CD8-positive, alpha-beta memory T cell (primary cell): ENCODE measurements at regions not wholly inside any gene's neighbourhood (a gene's known extent, or its start where the extent isn't known, plus 50 kb on each side); places are given as distances from the start of the nearest gene placed in this dataset.

Experiments used
- CTCF ChIA-PET: fragments of 350-600 bp; sonication (Branson Sonifier 250); formaldehyde crosslinking; loops from one replicate; lab custom pipeline; 2021; ENCODE audit warnings: antibody characterized with exemption; lab: Charles Lee
- POLR2A ChIA-PET: fragments of 350-600 bp; sonication (Branson Sonifier 250); formaldehyde crosslinking; loops from one replicate; lab custom pipeline; 2021; ENCODE audit warnings: antibody characterized with exemption; lab: Charles Lee
- DNase-seq, 5 donors: peaks; one replicate each; pipeline versions ENCODE4 v3.0.0 to v3.0.0-alpha.2; 2020 to 2022; ENCODE audit warnings: mixed read lengths in 1 of 5
- H3K27ac ChIP-seq: one replicate; pipeline ENCODE4 v1.7.0; 2013; ENCODE audit warnings: low read depth, mild to moderate bottlenecking, low read length, moderate library complexity
- H3K27me3 ChIP-seq: 2 replicates; pipeline ENCODE4 v1.7.0; 2013; ENCODE audit warnings: low read length, mild to moderate bottlenecking; ENCODE audit not compliant: insufficient read depth, poor library complexity, severe bottlenecking
- H3K36me3 ChIP-seq: 2 replicates; pipeline ENCODE4 v1.7.0; 2013; ENCODE audit warnings: mild to moderate bottlenecking, low read length, moderate library complexity; ENCODE audit not compliant: insufficient read depth
- H3K4me1 ChIP-seq: 2 replicates; pipeline ENCODE4 v1.7.0; 2013; ENCODE audit warnings: mild to moderate bottlenecking, low read length, moderate library complexity; ENCODE audit not compliant: insufficient read depth
- H3K4me3 ChIP-seq: 2 replicates; pipeline ENCODE4 v1.7.0; 2013; ENCODE audit warnings: mild to moderate bottlenecking, low read length
- H3K9me3 ChIP-seq: 2 replicates; pipeline ENCODE4 v1.7.0; 2013; ENCODE audit warnings: mild to moderate bottlenecking, low read length
- H3K27ac Mint-ChIP-seq, 8 donors: one replicate each; pipeline ENCODE4 v1.8.0; 2020 to 2021; ENCODE audit warnings: mixed read lengths in 8 of 8, mild to moderate bottlenecking in 6 of 8, inconsistent platforms in 3 of 8, moderate library complexity in 3 of 8
- H3K27me3 Mint-ChIP-seq, 2 donors: one replicate each; pipeline ENCODE4 v1.8.0; 2020 to 2021; ENCODE audit warnings: mixed read lengths in 2 of 2, mild to moderate bottlenecking in 1 of 2, moderate library complexity in 1 of 2
- H3K36me3 Mint-ChIP-seq, 3 donors: one replicate each; pipeline ENCODE4 v1.8.0; 2020 to 2021; ENCODE audit warnings: mixed read lengths in 3 of 3, inconsistent platforms in 1 of 3, mild to moderate bottlenecking in 1 of 3
- H3K4me1 Mint-ChIP-seq, 3 donors: one replicate each; pipeline ENCODE4 v1.8.0; 2020 to 2021; ENCODE audit warnings: mixed read lengths in 3 of 3, inconsistent platforms in 1 of 3, mild to moderate bottlenecking in 1 of 3
- H3K4me3 Mint-ChIP-seq, 7 donors: one replicate each; pipeline ENCODE4 v1.8.0; 2020 to 2021; ENCODE audit warnings: mixed read lengths in 7 of 7, mild to moderate bottlenecking in 6 of 7, moderate library complexity in 4 of 7, inconsistent platforms in 2 of 7
- H3K9me3 Mint-ChIP-seq, 5 donors: one replicate each; pipeline ENCODE4 v1.8.0; 2020 to 2022; ENCODE audit warnings: mixed read lengths in 5 of 5, mild to moderate bottlenecking in 3 of 5, moderate library complexity in 2 of 5, inconsistent platforms in 1 of 5

DNA sequence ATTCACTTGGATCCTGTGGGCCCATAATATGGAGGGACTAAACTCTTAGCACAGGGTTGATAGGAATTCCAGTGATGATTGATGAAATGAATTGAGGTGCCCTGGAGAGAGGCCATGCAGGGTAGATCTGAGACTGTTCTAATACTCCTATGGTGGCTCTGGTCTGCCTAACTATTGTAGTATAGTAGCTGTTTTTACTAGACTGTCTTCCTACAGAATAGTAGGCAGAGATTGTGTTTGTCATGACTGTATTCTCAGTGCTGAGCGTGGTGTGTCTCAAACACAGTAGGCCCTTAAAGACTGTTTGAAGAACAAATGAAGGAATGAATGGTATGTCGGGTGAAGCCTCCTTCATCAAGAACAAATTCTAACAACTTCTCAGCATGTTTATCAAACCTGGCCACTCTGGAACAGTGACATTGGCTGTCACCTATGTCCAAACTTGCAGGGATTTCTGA lies 107.0 kb upstream of the SESN3 start:
- H3K27me3 ChIP-seq = no peaks in the 10 kb centered on the region
- no peak overlapping the region for H3K4me3 Mint-ChIP-seq
- no peaks in the 10 kb centered on the region for H3K9me3 ChIP-seq
- no peak for DNase-seq
- H3K4me3 ChIP-seq = peak overlapping the region; percentile 35
- POLR2A ChIA-PET = interaction anchor here (0.6 to 1.7 kb wide), 2 partner anchors 106 to 181 kb away, joined by 3 to 5 read pairs; partner anchors contain the start of gene SESN3
- no peak overlapping the region for H3K27ac ChIP-seq
- H3K4me1 Mint-ChIP-seq = peaks cover 0 to 4% (median 0%) of the 10 kb centered on the region in 3 donors
- no peak overlapping the region for H3K27ac Mint-ChIP-seq
- H3K27me3 Mint-ChIP-seq = no peaks in the 10 kb centered on the region
- H3K4me1 ChIP-seq = peaks cover 16% of the 10 kb centered on the region
- H3K36me3 Mint-ChIP-seq = no peaks in the 10 kb centered on the region
- H3K36me3 ChIP-seq = no peaks in the 10 kb centered on the region
- H3K9me3 Mint-ChIP-seq = no peaks in the 10 kb centered on the region
- CTCF ChIA-PET = no interaction called here

DNA sequence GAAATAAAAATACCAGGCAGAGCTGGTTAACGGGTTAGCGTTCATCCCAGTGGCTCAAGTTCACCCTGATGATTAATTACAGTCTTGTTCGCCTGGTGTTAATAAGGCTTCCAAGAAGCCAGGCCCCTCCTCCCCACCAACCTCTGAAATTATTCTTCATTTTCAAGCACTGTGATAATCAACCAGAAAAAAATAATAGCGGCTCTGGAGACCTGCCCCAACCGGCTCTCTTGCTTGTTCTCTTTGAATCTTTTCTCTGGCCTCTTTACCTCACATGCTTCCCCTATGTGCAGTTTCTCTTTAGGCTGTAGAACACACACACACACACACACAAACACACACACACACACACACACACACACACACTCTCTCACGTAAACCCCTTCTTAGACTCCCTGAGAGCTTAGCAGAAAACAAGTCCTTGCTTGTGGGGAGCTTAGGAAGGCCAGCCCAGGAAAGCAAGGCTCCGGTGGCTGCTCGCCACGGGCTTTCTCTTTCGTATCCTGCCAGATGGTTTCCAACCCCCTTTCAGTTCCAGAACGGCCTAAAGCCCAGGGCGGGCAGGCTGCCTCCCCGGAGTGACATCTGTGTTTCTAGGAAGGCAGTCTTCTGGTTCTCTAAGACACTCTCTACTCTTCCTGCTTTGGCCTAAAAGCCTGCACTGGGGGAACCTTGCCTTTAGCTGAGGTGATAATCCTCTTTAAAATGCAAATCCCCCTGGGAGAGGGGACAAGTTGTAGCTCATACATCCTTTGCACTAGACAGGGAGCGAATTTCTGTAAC lies 106.4 kb upstream of the SESN3 start:
- Histone ChIP-seq H3K4me3 (peak overlapping the region; percentile 35), H3K27ac (no peak overlapping the region), H3K4me1 (peaks cover 16% of the 10 kb centered on the region), H3K27me3 (no peaks in the 10 kb centered on the region), H3K9me3 (no peaks in the 10 kb centered on the region), H3K36me3 (no peaks in the 10 kb centered on the region)
- peak in 3 of 5 donors; percentile 6 to 48 (median 11) for DNase-seq
- Mint-ChIP-seq H3K4me1 (peaks cover 0 to 4% (median 0%) of the 10 kb centered on the region in 3 donors), H3K27me3 (no peaks in the 10 kb centered on the region), H3K27ac (no peak overlapping the region), H3K4me3 (no peak overlapping the region), H3K9me3 (no peaks in the 10 kb centered on the region), H3K36me3 (no peaks in the 10 kb centered on the region)
- ChIA-PET POLR2A (interaction anchor here (0.6 to 1.7 kb wide), 4 partner anchors 106 to 368 kb away, joined by 3 to 5 read pairs (median 3); partner anchors contain the start of gene SESN3), CTCF (no interaction called here)

DNA sequence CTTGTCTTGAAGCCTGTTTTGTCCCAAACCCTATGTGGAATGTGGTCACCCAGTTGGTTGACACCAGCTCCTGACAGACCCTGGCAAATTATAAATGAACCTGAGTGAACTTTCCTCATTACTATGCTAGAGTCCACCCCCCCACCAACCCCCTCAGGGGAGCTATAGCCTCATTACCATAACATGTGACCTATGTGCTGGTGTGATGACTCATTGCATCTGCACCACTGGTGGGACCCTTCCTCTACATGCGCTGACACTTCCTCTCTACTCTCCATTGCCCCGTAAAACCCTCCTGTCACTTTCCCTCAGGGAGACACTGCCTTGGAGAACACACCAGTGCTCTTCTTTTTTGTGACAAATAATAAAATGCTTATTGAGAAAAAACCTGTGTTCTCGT lies 105.0 kb upstream of the SESN3 start:
- no peaks in the 10 kb centered on the region for H3K9me3 ChIP-seq
- no peaks in the 10 kb centered on the region for H3K27me3 ChIP-seq
- no peaks in the 10 kb centered on the region for H3K9me3 Mint-ChIP-seq
- H3K27ac Mint-ChIP-seq = peak overlapping the region in 1 of 8 donors; percentile 9
- no peaks in the 10 kb centered on the region for H3K36me3 ChIP-seq
- peaks cover 16% of the 10 kb centered on the region for H3K4me1 ChIP-seq
- H3K4me3 Mint-ChIP-seq = no peak overlapping the region
- no peak overlapping the region for H3K27ac ChIP-seq
- DNase-seq = no peak
- H3K27me3 Mint-ChIP-seq = no peaks in the 10 kb centered on the region
- ChIA-PET CTCF (no interaction called here), POLR2A (no interaction called here)
- no peaks in the 10 kb centered on the region for H3K36me3 Mint-ChIP-seq
- peaks cover 0 to 4% (median 0%) of the 10 kb centered on the region in 3 donors for H3K4me1 Mint-ChIP-seq
- no peak overlapping the region for H3K4me3 ChIP-seq

DNA sequence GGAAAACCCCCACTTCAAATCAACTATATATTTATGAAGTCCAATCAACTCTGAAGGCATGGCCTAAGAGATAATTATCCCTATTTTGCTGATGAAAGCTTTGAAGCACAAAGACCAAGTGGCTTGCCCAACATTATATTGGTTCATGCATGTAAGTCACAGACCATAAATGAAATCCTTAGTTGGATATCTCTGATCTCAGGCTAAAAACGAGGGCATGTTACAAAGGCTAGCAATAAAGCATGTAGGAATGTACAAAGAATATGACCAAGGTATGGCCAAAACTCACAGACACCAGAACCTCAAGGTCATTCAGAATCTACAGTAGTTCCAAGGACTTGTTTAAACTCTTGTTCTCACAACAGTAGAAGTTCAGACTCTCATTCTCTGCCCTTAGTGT lies 100.2 kb upstream of the SESN3 start:
- ChIA-PET POLR2A (no interaction called here), CTCF (no interaction called here)
- no peak overlapping the region for H3K4me3 Mint-ChIP-seq
- Histone ChIP-seq H3K27me3 (no peaks in the 10 kb centered on the region), H3K36me3 (no peaks in the 10 kb centered on the region), H3K4me3 (no peak overlapping the region), H3K27ac (no peak overlapping the region), H3K4me1 (peaks cover 12% of the 10 kb centered on the region), H3K9me3 (no peaks in the 10 kb centered on the region)
- peaks cover 0 to 3% (median 0%) of the 10 kb centered on the region in 3 donors for H3K36me3 Mint-ChIP-seq
- peaks cover 0 to 6% of the 10 kb centered on the region in 2 donors for H3K27me3 Mint-ChIP-seq
- no peaks in the 10 kb centered on the region for H3K9me3 Mint-ChIP-seq
- no peak for DNase-seq
- H3K4me1 Mint-ChIP-seq = peaks cover 0 to 2% (median 0%) of the 10 kb centered on the region in 3 donors
- H3K27ac Mint-ChIP-seq = no peak overlapping the region

DNA sequence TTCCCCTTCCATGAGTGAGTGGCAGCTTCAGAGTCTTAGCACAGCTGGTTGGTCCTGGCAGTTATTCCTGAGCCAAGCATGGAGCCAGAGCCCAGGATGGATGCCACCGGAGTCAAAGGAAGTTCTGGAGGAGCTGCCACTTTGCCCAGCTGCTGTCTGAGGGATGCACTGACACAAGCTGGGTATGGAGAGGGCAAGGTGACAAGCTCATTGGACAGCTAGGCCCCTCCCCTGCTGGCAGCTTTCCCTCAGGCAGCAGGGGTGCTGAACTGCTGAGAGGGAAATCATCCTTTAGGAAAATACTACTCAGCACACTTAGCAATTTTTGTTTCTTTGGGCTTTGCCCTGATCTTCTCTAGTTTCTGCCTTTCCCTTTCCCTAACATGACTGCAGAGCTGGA lies 99.3 kb upstream of the SESN3 start:
- Mint-ChIP-seq H3K9me3 (no peaks in the 10 kb centered on the region), H3K4me3 (no peak overlapping the region), H3K4me1 (no peaks in the 10 kb centered on the region), H3K27ac (no peak overlapping the region), H3K27me3 (peaks cover 0 to 12% of the 10 kb centered on the region in 2 donors), H3K36me3 (peaks cover 0 to 3% (median 0%) of the 10 kb centered on the region in 3 donors)
- H3K4me1 ChIP-seq = peaks cover 12% of the 10 kb centered on the region
- H3K27ac ChIP-seq = no peak overlapping the region
- POLR2A ChIA-PET = no interaction called here
- H3K4me3 ChIP-seq = no peak overlapping the region
- no peak for DNase-seq
- H3K36me3 ChIP-seq = no peaks in the 10 kb centered on the region
- CTCF ChIA-PET = no interaction called here
- H3K27me3 ChIP-seq = no peaks in the 10 kb centered on the region
- no peaks in the 10 kb centered on the region for H3K9me3 ChIP-seq

DNA sequence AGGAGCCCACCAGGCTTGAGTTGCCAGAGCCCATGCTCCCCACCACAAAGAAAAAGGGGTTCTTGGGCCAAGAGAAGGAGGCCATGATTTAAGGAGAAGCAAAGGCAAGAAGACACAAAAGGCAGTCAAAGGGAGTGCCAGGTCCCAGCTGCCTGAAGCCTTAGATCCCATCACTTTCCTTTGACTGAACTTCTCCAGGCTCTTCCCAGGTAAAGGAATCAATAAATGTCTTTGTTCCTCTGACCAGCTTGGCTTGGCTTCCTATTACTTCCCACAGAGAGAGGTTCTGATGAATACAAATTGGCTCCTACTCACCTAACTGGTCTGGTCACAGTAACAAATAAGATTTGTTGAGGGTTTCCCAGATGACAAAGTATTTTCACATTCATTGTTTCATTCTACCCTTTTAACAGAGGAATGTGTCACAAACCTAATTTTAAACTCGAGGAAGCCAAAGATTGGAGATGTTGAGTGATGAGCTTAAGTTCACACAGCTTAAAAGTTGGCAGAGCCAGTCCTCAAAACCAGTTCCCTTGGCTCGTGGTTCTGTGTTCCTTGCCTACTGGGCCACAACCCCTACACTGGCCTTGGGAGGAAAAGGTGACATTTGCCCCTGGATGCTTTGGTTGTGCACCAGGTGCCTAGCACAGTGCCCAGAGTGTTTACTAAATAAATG lies 96.4 kb upstream of the SESN3 start:
- H3K36me3 ChIP-seq = no peaks in the 10 kb centered on the region
- no peak overlapping the region for H3K4me3 ChIP-seq
- Mint-ChIP-seq H3K27ac (no peak overlapping the region), H3K4me1 (no peaks in the 10 kb centered on the region), H3K36me3 (peaks cover 0 to 3% (median 0%) of the 10 kb centered on the region in 3 donors), H3K27me3 (peaks cover 0 to 13% of the 10 kb centered on the region in 2 donors), H3K4me3 (no peak overlapping the region), H3K9me3 (no peaks in the 10 kb centered on the region)
- no peaks in the 10 kb centered on the region for H3K27me3 ChIP-seq
- DNase-seq = no peak
- H3K4me1 ChIP-seq = peaks cover 12% of the 10 kb centered on the region
- ChIA-PET POLR2A (no interaction called here), CTCF (no interaction called here)
- H3K9me3 ChIP-seq = no peaks in the 10 kb centered on the region
- H3K27ac ChIP-seq = no peak overlapping the region

DNA sequence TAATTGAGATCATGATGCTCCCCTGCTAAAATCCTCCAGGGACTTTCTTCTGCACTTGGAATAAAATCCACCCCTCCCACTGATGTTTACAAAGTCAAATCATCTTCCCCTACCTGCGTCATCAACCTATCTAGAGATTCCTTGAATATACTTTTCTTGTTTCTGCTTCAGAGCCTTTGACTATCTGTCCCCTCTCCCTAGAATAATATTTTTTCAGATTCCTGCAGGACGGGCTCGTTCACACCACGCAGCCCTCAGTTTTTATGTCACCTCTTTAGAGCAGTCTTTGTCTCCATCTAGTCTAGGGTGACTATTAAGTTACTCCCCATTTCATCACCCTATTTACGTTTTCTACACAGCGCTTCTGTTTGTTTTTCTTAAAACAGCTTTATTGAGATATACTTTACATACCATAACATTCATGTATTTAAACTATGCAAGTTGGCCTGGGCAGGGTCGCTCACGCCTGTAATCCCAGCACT lies 94.8 kb upstream of the SESN3 start:
- Histone ChIP-seq H3K27me3 (no peaks in the 10 kb centered on the region), H3K9me3 (no peaks in the 10 kb centered on the region), H3K36me3 (no peaks in the 10 kb centered on the region), H3K4me1 (peaks cover 12% of the 10 kb centered on the region), H3K27ac (no peak overlapping the region), H3K4me3 (no peak overlapping the region)
- no peak overlapping the region for H3K4me3 Mint-ChIP-seq
- no peak overlapping the region for H3K27ac Mint-ChIP-seq
- peaks cover 0 to 13% of the 10 kb centered on the region in 2 donors for H3K27me3 Mint-ChIP-seq
- ChIA-PET POLR2A (no interaction called here), CTCF (no interaction called here)
- H3K36me3 Mint-ChIP-seq = peaks cover 0 to 3% (median 0%) of the 10 kb centered on the region in 3 donors
- no peak for DNase-seq
- H3K9me3 Mint-ChIP-seq = no peaks in the 10 kb centered on the region
- H3K4me1 Mint-ChIP-seq = no peaks in the 10 kb centered on the region

DNA sequence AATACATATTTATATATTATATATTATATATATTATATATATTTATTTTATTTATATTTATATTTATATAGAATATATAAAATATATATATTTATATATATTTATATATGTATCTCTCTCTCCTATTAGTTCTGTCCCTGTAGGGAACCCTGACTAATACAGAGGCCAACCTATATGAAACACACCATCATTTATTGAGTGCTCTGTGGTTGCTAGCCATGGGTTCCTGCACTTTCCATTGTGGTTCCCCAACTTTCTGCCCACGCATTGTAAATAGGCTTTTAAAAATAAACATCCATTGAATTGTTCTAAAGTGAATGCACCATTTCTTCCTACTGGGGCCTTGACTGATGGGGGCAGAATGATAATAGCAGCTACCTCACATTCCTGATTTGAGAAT lies 93.8 kb upstream of the SESN3 start:
- Mint-ChIP-seq H3K4me1 (no peaks in the 10 kb centered on the region), H3K9me3 (no peaks in the 10 kb centered on the region), H3K27me3 (peaks cover 0 to 13% of the 10 kb centered on the region in 2 donors), H3K4me3 (no peak overlapping the region), H3K36me3 (peaks cover 0 to 3% (median 0%) of the 10 kb centered on the region in 3 donors), H3K27ac (no peak overlapping the region)
- peaks cover 6% of the 10 kb centered on the region for H3K4me1 ChIP-seq
- no peak overlapping the region for H3K27ac ChIP-seq
- H3K4me3 ChIP-seq = no peak overlapping the region
- POLR2A ChIA-PET = no interaction called here
- H3K9me3 ChIP-seq = no peaks in the 10 kb centered on the region
- H3K36me3 ChIP-seq = no peaks in the 10 kb centered on the region
- H3K27me3 ChIP-seq = no peaks in the 10 kb centered on the region
- no peak for DNase-seq
- CTCF ChIA-PET = no interaction called here
